ENCODE measurements at regions not wholly inside any gene's neighbourhood (a gene's known extent, or its start where the extent isn't known, plus 50 kb on each side); places are given as distances from the start of the nearest gene placed in this dataset.

- no peak for TF ChIP-seq ATF3 (IDR thresholded peaks at IDR 0.05; ENCODE audit: borderline replicate concordance, extremely low read depth, low read depth, low read length)
Measured at GRCh38 chr20:57965441-57965840, 255.6 kb upstream of the PMEPA1 start (continued).

- Histone ChIP-seq H3K4me1 (ENCODE audit: control insufficient read depth, insufficient read depth, low read length) (no peaks in the 10 kb centered on the region), H4K20me1 (ENCODE audit: control insufficient read depth, insufficient read depth) (no peaks in the 10 kb centered on the region), H3K27ac (ENCODE audit: control insufficient read depth, insufficient read depth) (no peak overlapping the region), H2AFZ (ENCODE audit: control insufficient read depth, low read depth, low read length) (no peak overlapping the region), H3K79me2 (ENCODE audit: control insufficient read depth, insufficient read depth, low read length) (no peaks in the 10 kb centered on the region), H3K9me3 (replicated peaks; ENCODE audit: control insufficient read depth, insufficient read depth, low read length) (no peaks in the 10 kb centered on the region), H3K4me3 (no peak overlapping the region), H3K27me3 (replicated peaks in 1 of 2; ENCODE audit: control insufficient read depth in 2 of 2, insufficient read depth in 2 of 2, low read length in 1 of 2) (peaks cover 0 to 3% of the 10 kb centered on the region in 2 experiments; a peak in 3 of 4 replicates), H3K9ac (ENCODE audit: control insufficient read depth, insufficient read depth, low read length) (no peak overlapping the region), H3K36me3 (ENCODE audit: control insufficient read depth in 2 of 2, insufficient read depth in 2 of 2, low read length in 1 of 2) (no peaks in the 10 kb centered on the region), H3K4me2 (ENCODE audit: control insufficient read depth, insufficient read depth) (no peak overlapping the region)
- intact Hi-C loops (cut with micrococcal nuclease; ENCODE audit: unreplicated experiment) = no loop called here
- no TSS peak for BruUV-seq (replicated peaks)
- in situ Hi-C loops (cut with MboI) = no loop called here
- 39% methylated on average over 15 of the region's 15 CpGs for WGBS (ENCODE audit: insufficient coverage, insufficient replicate concordance, low lambda C conversion rate, missing lambda C conversion rate)
- no peak for FAIRE-seq
- ChIA-PET CTCF (no interaction called here), SMC1A (ENCODE audit: uncharacterized antibody, unreplicated experiment) (no interaction called here), POLR2A (no interaction called here), RAD21 (ENCODE audit: unreplicated experiment) (no interaction called here)
- no peak for ATAC-seq
- DNase-seq (ENCODE audit: low read depth, low spot score) = no peak
- TF ChIP-seq MXI1 (IDR thresholded peaks at IDR 0.05; ENCODE audit: low read depth, low read length) (no peak), NFIC (IDR thresholded peaks at IDR 0.05; ENCODE audit: low read depth, low read length) (no peak), WRNIP1 (IDR thresholded peaks at IDR 0.05; ENCODE audit: borderline replicate concordance, low read depth, low read length) (no peak), PAX5 (IDR thresholded peaks at IDR 0.05; ENCODE audit: borderline replicate concordance, low read depth, low read length) (no peak), CTCF (IDR thresholded peaks at IDR 0.05 in 2 of 3, conservative IDR thresholded peaks at IDR 0.05 in 1 of 3; ENCODE audit: control insufficient read depth in 2 of 3, extremely low read depth in 1 of 3, insufficient read depth in 1 of 3, low read depth in 3 of 3, low read length in 3 of 3) (no peak), IKZF2 (IDR thresholded peaks at IDR 0.05) (no peak), REST (IDR thresholded peaks at IDR 0.05; ENCODE audit: low read depth, low read length) (no peak), CEBPZ (IDR thresholded peaks at IDR 0.05; ENCODE audit: low read depth, low read length) (no peak), CBFB (IDR thresholded peaks at IDR 0.05; ENCODE audit: low read depth) (no peak), SUZ12 (IDR thresholded peaks at IDR 0.05; ENCODE audit: unreplicated experiment) (no peak), ZNF384 (IDR thresholded peaks at IDR 0.05; ENCODE audit: borderline replicate concordance, low read depth, low read length) (no peak)
Measured at GRCh38 chr20:57964011-57964862, 254.4 kb upstream of the PMEPA1 start.

Data from GM12878 (cell line).